OCI-LY3 (cell line): ENCODE measurements at regions not wholly inside any gene's neighbourhood (a gene's known extent, or its start where the extent isn't known, plus 50 kb on each side); places are given as distances from the start of the nearest gene placed in this dataset.

Source experiments
- EZH2phosphoT487 ChIP-seq: fragments of 200-600 bp; shearing (Covaris generic); IDR thresholded peaks from 2 replicates; pipeline ENCODE4 v1.6.1; 2018; ENCODE audit warnings: antibody characterized with exemption, mixed run types, low read depth
- TF ChIP-seq, protein P1 (sequence below): fragments of 200-600, 300-600 bp; sonication (generic); IDR thresholded peaks from 2 replicates; pipeline ENCODE4 v1.5.1; 2014; ENCODE audit warnings: antibody characterized with exemption, low read length, low read depth

DNA sequence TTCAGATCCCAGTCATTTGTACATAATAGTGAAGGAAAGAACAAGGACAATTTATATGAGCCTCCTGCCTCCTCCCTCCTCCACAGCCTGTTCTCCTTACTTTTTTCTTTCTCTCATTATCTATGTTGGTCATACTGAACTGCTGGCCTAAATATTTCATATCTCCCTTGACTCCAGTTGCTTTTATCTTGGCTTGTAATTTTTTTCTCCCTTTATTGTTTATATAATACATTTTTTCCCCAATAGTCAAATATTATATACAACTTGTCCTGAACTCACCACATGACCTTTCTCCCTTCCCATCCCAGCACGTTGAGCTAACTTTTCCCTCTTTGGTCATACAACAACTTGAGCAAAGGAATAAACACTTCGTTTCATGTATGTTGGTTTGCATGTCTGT, 752.1 kb downstream of the LTN1 start:
- TF ChIP-seq, protein P1, sequence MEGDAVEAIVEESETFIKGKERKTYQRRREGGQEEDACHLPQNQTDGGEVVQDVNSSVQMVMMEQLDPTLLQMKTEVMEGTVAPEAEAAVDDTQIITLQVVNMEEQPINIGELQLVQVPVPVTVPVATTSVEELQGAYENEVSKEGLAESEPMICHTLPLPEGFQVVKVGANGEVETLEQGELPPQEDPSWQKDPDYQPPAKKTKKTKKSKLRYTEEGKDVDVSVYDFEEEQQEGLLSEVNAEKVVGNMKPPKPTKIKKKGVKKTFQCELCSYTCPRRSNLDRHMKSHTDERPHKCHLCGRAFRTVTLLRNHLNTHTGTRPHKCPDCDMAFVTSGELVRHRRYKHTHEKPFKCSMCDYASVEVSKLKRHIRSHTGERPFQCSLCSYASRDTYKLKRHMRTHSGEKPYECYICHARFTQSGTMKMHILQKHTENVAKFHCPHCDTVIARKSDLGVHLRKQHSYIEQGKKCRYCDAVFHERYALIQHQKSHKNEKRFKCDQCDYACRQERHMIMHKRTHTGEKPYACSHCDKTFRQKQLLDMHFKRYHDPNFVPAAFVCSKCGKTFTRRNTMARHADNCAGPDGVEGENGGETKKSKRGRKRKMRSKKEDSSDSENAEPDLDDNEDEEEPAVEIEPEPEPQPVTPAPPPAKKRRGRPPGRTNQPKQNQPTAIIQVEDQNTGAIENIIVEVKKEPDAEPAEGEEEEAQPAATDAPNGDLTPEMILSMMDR = no peak
- TF ChIP-seq EZH2phosphoT487 = no peak
